Stimulated activated CD4-positive, alpha-beta T cell treated with anti-CD3 and anti-CD28 coated beads, Interleukin-15, amount 100 ng/mL, for 48 hours (primary cell): ENCODE measurements at regions not wholly inside any gene's neighbourhood (a gene's known extent, or its start where the extent isn't known, plus 50 kb on each side); places are given as distances from the start of the nearest gene placed in this dataset.

Experiments used
- DNase-seq, 2 donors: peaks; one replicate each; pipeline ENCODE4 v3.0.0-alpha.2; 2020; ENCODE audit warnings: low read depth in 2 of 2

GRCh38 chr7:96927131-96927530 is 78.2 kb upstream of the DLX6 start:
- DNase-seq, result no peak

GRCh38 chr7:96928965-96929364 is 76.4 kb upstream of the DLX6 start:
- DNase-seq, result no peak

- DNase-seq, result no peak
Measured at GRCh38 chr7:96931891-96932290, 73.5 kb upstream of the DLX6 start.

- no peak for DNase-seq
Measured at GRCh38 chr7:96933067-96933645, 72.2 kb upstream of the DLX6 start.

- DNase-seq, result no peak
Measured at GRCh38 chr7:96936621-96937020, 68.7 kb upstream of the DLX6 start.

GRCh38 chr7:96942112-96942511 is 63.2 kb upstream of the DLX6 start:
- DNase-seq, result no peak

- no peak for DNase-seq
Measured at GRCh38 chr7:96949766-96950165, 55.6 kb upstream of the DLX6 start.

GRCh38 chr7:96952974-96953391 is 52.4 kb upstream of the DLX6 start:
- DNase-seq, result no peak

GRCh38 chr7:96953676-96954513 is 51.5 kb upstream of the DLX6 start:
- DNase-seq, result no peak
